ENCODE measurements at regions not wholly inside any gene's neighbourhood (a gene's known extent, or its start where the extent isn't known, plus 50 kb on each side); places are given as distances from the start of the nearest gene placed in this dataset.

- BruUV-seq (replicated peaks) = no TSS peak
- ChIA-PET CTCF (ENCODE audit: unreplicated experiment) (interaction anchor here (0.6 kb wide), 1 partner anchor 96 kb away, joined by 3 read pairs; no protein-coding TSS in a partner anchor), POLR2A (no interaction called here)
- H3K9me3 ChIP-seq (ENCODE audit: low read length) = no peaks in the 10 kb centered on the region
- no peak overlapping the region for H3K27ac ChIP-seq (ENCODE audit: low read depth, low read length, poor library complexity, severe bottlenecking)
- H2AFZ ChIP-seq (ENCODE audit: low read length) = no peak overlapping the region
- H3K4me1 ChIP-seq (ENCODE audit: insufficient read depth, low read length, poor library complexity, severe bottlenecking) = no peaks in the 10 kb centered on the region
- H3K9me2 ChIP-seq (ENCODE audit: insufficient read depth, low read length) = no peaks in the 10 kb centered on the region
- H3K4me3 ChIP-seq (ENCODE audit: low read depth, low read length, poor library complexity, severe bottlenecking) = no peak overlapping the region
- TF ChIP-seq CTCF (conservative IDR thresholded peaks at IDR 0.05; ENCODE audit: low read length) = no peak
- TF ChIP-seq EZH2phosphoT487 (IDR thresholded peaks at IDR 0.05; ENCODE audit: borderline replicate concordance, low read depth, low read length) = no peak
- H3K79me2 ChIP-seq (ENCODE audit: insufficient read depth, low read depth, low read length) = no peaks in the 10 kb centered on the region
- no peak for DNase-seq (ENCODE audit: low spot score)
- H4K20me1 ChIP-seq (ENCODE audit: insufficient read depth, low read length) = no peaks in the 10 kb centered on the region
- no peak overlapping the region for H3K4me2 ChIP-seq (ENCODE audit: low read length)
- no peaks in the 10 kb centered on the region for H3K36me3 ChIP-seq (ENCODE audit: insufficient read depth, low read length)
- intact Hi-C loops (cut with micrococcal nuclease; ENCODE audit: unreplicated experiment) = no loop called here
These were observed 322.1 kb upstream of the MEX3C start for GRCh38 chr18:51519571-51519970.

DNA sequence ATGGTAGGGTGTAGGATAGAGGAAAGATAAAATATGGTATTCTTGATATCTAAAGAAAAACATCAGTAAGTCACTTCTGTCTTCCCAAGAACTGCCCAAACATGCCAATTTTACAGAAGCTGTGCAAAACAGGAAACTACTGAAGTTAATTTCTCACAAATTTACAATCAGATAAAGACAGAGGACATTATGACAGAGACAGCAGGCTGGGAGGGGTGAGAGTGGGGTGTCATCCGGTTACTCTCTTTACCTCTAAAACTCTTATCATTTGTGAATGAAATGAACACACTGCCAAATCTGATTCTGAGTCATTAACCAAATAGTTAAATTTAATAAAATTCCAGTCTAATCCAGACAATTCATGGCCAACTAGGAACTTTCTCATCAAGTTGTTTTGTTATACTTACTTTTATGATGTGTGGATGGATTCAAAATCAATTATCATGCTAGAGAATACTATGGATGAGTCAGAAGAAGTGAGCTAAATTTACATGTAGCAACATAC, 323.2 kb upstream of the MEX3C start:
- no peak for TF ChIP-seq EZH2phosphoT487 (IDR thresholded peaks at IDR 0.05; ENCODE audit: borderline replicate concordance, low read depth, low read length)
- no peak for TF ChIP-seq CTCF (conservative IDR thresholded peaks at IDR 0.05; ENCODE audit: low read length)
- no peaks in the 10 kb centered on the region for H3K36me3 ChIP-seq (ENCODE audit: insufficient read depth, low read length)
- no peak overlapping the region for H3K4me2 ChIP-seq (ENCODE audit: low read length)
- no peaks in the 10 kb centered on the region for H3K9me2 ChIP-seq (ENCODE audit: insufficient read depth, low read length)
- H3K27ac ChIP-seq (ENCODE audit: low read depth, low read length, poor library complexity, severe bottlenecking) = no peak overlapping the region
- no peak for DNase-seq (ENCODE audit: low spot score)
- no peaks in the 10 kb centered on the region for H4K20me1 ChIP-seq (ENCODE audit: insufficient read depth, low read length)
- H3K79me2 ChIP-seq (ENCODE audit: insufficient read depth, low read depth, low read length) = no peaks in the 10 kb centered on the region
- H2AFZ ChIP-seq (ENCODE audit: low read length) = no peak overlapping the region
- no peak overlapping the region for H3K4me3 ChIP-seq (ENCODE audit: low read depth, low read length, poor library complexity, severe bottlenecking)
- H3K4me1 ChIP-seq (ENCODE audit: insufficient read depth, low read length, poor library complexity, severe bottlenecking) = no peaks in the 10 kb centered on the region
- ChIA-PET CTCF (ENCODE audit: unreplicated experiment) (no interaction called here), POLR2A (no interaction called here)
- BruUV-seq (replicated peaks) = no TSS peak
- H3K9me3 ChIP-seq (ENCODE audit: low read length) = no peaks in the 10 kb centered on the region
- intact Hi-C loops (cut with micrococcal nuclease; ENCODE audit: unreplicated experiment) = no loop called here

- no peaks in the 10 kb centered on the region for H3K4me1 ChIP-seq (ENCODE audit: insufficient read depth, low read length, poor library complexity, severe bottlenecking)
- POLR2A ChIA-PET = no interaction called here
These were observed 324.9 kb upstream of the MEX3C start for GRCh38 chr18:51522338-51522737.

More at GRCh38 chr18:51522338-51522737, 324.9 kb upstream of the MEX3C start:
- BruUV-seq (replicated peaks) = no TSS peak
- Histone ChIP-seq H2AFZ (ENCODE audit: low read length) (no peak overlapping the region), H3K4me2 (ENCODE audit: low read length) (no peak overlapping the region), H3K79me2 (ENCODE audit: insufficient read depth, low read depth, low read length) (no peaks in the 10 kb centered on the region), H3K27ac (ENCODE audit: low read depth, low read length, poor library complexity, severe bottlenecking) (no peak overlapping the region), H3K36me3 (ENCODE audit: insufficient read depth, low read length) (no peaks in the 10 kb centered on the region), H3K9me3 (ENCODE audit: low read length) (no peaks in the 10 kb centered on the region), H3K4me3 (ENCODE audit: low read depth, low read length, poor library complexity, severe bottlenecking) (no peak overlapping the region), H3K9me2 (ENCODE audit: insufficient read depth, low read length) (no peaks in the 10 kb centered on the region), H4K20me1 (ENCODE audit: insufficient read depth, low read length) (no peaks in the 10 kb centered on the region)
- intact Hi-C loops (cut with micrococcal nuclease; ENCODE audit: unreplicated experiment) = no loop called here
- no peak for TF ChIP-seq CTCF (conservative IDR thresholded peaks at IDR 0.05; ENCODE audit: low read length)
- no peak for TF ChIP-seq EZH2phosphoT487 (IDR thresholded peaks at IDR 0.05; ENCODE audit: borderline replicate concordance, low read depth, low read length)
- no peak for DNase-seq (ENCODE audit: low spot score)
- CTCF ChIA-PET (ENCODE audit: unreplicated experiment) = no interaction called here

Measured in OCI-LY7 (cell line).